H9 (cell line): ENCODE measurements at regions not wholly inside any gene's neighbourhood (a gene's known extent, or its start where the extent isn't known, plus 50 kb on each side); places are given as distances from the start of the nearest gene placed in this dataset.

ENCODE experiments used
- DNase-seq: peaks from one replicate; pipeline ENCODE4 v3.0.0-alpha.2; 2017
- H2AFZ ChIP-seq: one replicate; pipeline ENCODE4 v1.6.1; 2013; ENCODE audit warnings: mild to moderate bottlenecking, low read length, control low read depth, moderate library complexity
- H2AK5ac ChIP-seq: 2 replicates; pipeline ENCODE4 v1.6.1; 2013; ENCODE audit warnings: low read length, control low read depth, mixed read lengths; ENCODE audit not compliant: insufficient read length
- H2BK120ac ChIP-seq: one replicate; pipeline ENCODE4 v1.6.1; 2013; ENCODE audit warnings: low read depth, mild to moderate bottlenecking, low read length, control low read depth, inconsistent platforms; ENCODE audit not compliant: poor library complexity, severe bottlenecking
- H2BK12ac ChIP-seq: 2 replicates; pipeline ENCODE4 v1.6.1; 2013; ENCODE audit warnings: low read length, control low read depth, mixed read lengths, low read depth; ENCODE audit not compliant: insufficient read length
- H2BK15ac ChIP-seq: 2 replicates; pipeline ENCODE4 v1.6.1; 2013; ENCODE audit warnings: low read depth, low read length, control low read depth
- H2BK20ac ChIP-seq: one replicate; pipeline ENCODE4 v1.6.1; 2013; ENCODE audit warnings: low read depth, mild to moderate bottlenecking, low read length, control low read depth, inconsistent platforms; ENCODE audit not compliant: poor library complexity, severe bottlenecking
- H2BK5ac ChIP-seq: 2 replicates; pipeline ENCODE4 v1.6.1; 2013; ENCODE audit warnings: low read length, control low read depth, mixed read lengths; ENCODE audit not compliant: insufficient read length
- H3K14ac ChIP-seq: 2 replicates; pipeline ENCODE4 v1.6.1; 2013; ENCODE audit warnings: low read length, control low read depth; ENCODE audit not compliant: insufficient read depth
- H3K18ac ChIP-seq: 2 replicates; pipeline ENCODE4 v1.6.1; 2013; ENCODE audit warnings: low read depth, mild to moderate bottlenecking, mixed read lengths, low read length, control low read depth; ENCODE audit not compliant: insufficient read length
- H3K23ac ChIP-seq: 2 replicates; pipeline ENCODE4 v1.6.1; 2013; ENCODE audit warnings: low read length, control low read depth, mixed read lengths, low read depth; ENCODE audit not compliant: insufficient read length
- H3K23me2 ChIP-seq: 2 replicates; pipeline ENCODE4 v1.6.1; 2013; ENCODE audit warnings: low read depth, mild to moderate bottlenecking, mixed read lengths, low read length, control low read depth; ENCODE audit not compliant: insufficient read length, poor library complexity, severe bottlenecking
- H3K27ac ChIP-seq: 2 replicates; pipeline ENCODE4 v1.5.1; 2013; ENCODE audit warnings: low read length, control low read depth, mixed read lengths, low read depth; ENCODE audit not compliant: insufficient read length
- H3K27me3 ChIP-seq: 2 replicates; pipeline ENCODE4 v1.6.1; 2013; ENCODE audit warnings: low read length, control low read depth, inconsistent platforms; ENCODE audit not compliant: insufficient read depth
- H3K4ac ChIP-seq: 2 replicates; pipeline ENCODE4 v1.6.1; 2013; ENCODE audit warnings: low read depth, mild to moderate bottlenecking, control low read depth, inconsistent platforms, low read length, moderate library complexity
- H3K4me1 ChIP-seq: 2 replicates; pipeline ENCODE4 v1.6.1; 2013; ENCODE audit warnings: low read length, control low read depth, inconsistent platforms; ENCODE audit not compliant: insufficient read depth
- H3K4me2 ChIP-seq: 2 replicates; pipeline ENCODE4 v1.6.1; 2013; ENCODE audit warnings: low read length, control low read depth, mixed read lengths; ENCODE audit not compliant: insufficient read length, insufficient read depth
- H3K56ac ChIP-seq: 2 replicates; pipeline ENCODE4 v1.6.1; 2013; ENCODE audit warnings: low read depth, mild to moderate bottlenecking, mixed read lengths, low read length, control low read depth; ENCODE audit not compliant: insufficient read length
- H3K79me1 ChIP-seq: 2 replicates; pipeline ENCODE4 v1.6.1; 2013; ENCODE audit warnings: low read depth, mild to moderate bottlenecking, moderate library complexity, low read length, control low read depth, inconsistent platforms; ENCODE audit not compliant: insufficient read depth, poor library complexity, severe bottlenecking
- H3K79me2 ChIP-seq: 2 replicates; pipeline ENCODE4 v1.6.1; 2013; ENCODE audit warnings: low read length, control low read depth, inconsistent platforms; ENCODE audit not compliant: insufficient read depth
- H3K9ac ChIP-seq: 2 replicates; pipeline ENCODE4 v1.6.1; 2013; ENCODE audit warnings: low read length, control low read depth, mixed read lengths; ENCODE audit not compliant: insufficient read length; ENCODE audit errors: extremely low read depth
- H3K9me3 ChIP-seq: one replicate; pipeline ENCODE4 v1.6.1; 2013; ENCODE audit warnings: low read depth, low read length, inconsistent platforms; ENCODE audit not compliant: control insufficient read depth
- H3T11ph ChIP-seq: one replicate; pipeline ENCODE4 v1.6.1; 2013; ENCODE audit warnings: mild to moderate bottlenecking, low read length, control low read depth, inconsistent platforms
- H4K20me1 ChIP-seq: one replicate; pipeline ENCODE4 v1.6.1; 2013; ENCODE audit not compliant: control insufficient read depth, insufficient read length, insufficient read depth
- H4K5ac ChIP-seq: 2 replicates; pipeline ENCODE4 v1.6.1; 2013; ENCODE audit warnings: low read depth, mild to moderate bottlenecking, mixed read lengths, low read length, control low read depth; ENCODE audit not compliant: insufficient read length
- H4K8ac ChIP-seq: replicated peaks from 2 replicates; pipeline ENCODE4 v1.6.1; 2013; ENCODE audit warnings: low read length, control low read depth, mixed read lengths, low read depth; ENCODE audit not compliant: insufficient read length
- H4K91ac ChIP-seq: 2 replicates; pipeline ENCODE4 v1.6.1; 2013; ENCODE audit warnings: low read depth, mild to moderate bottlenecking, moderate library complexity, mixed read lengths, low read length, control low read depth; ENCODE audit not compliant: insufficient read length
- H3K27ac Mint-ChIP-seq, 3 experiments: 2 replicates in 2 of 3; 3 replicates in 1 of 3; pipeline ENCODE4 v1.8.0; 2020 to 2021; ENCODE audit warnings: mixed read lengths in 3 of 3, mild to moderate bottlenecking in 1 of 3, moderate library complexity in 1 of 3
- H3K27me3 Mint-ChIP-seq: 2 replicates; pipeline ENCODE4 v1.8.0; 2021; ENCODE audit warnings: low read depth, mild to moderate bottlenecking, moderate library complexity, mixed read lengths
- H3K36me3 Mint-ChIP-seq, 3 experiments: 2 replicates in 2 of 3; 3 replicates in 1 of 3; pipeline ENCODE4 v1.8.0; 2020 to 2021; ENCODE audit warnings: low read depth in 3 of 3, mixed read lengths in 3 of 3; ENCODE audit not compliant: insufficient read depth in 1 of 3
- H3K4me1 Mint-ChIP-seq, 2 experiments: 2 replicates each; pipeline ENCODE4 v1.8.0; 2020; ENCODE audit warnings: mixed read lengths in 2 of 2
- H3K4me3 Mint-ChIP-seq, 2 experiments: 2 replicates in 1 of 2; 3 replicates in 1 of 2; pipeline ENCODE4 v1.8.0; 2020 to 2021; ENCODE audit warnings: mild to moderate bottlenecking in 2 of 2, mixed read lengths in 2 of 2, moderate library complexity in 1 of 2
- H3K9me3 Mint-ChIP-seq, 2 experiments: 2 replicates in 1 of 2; 3 replicates in 1 of 2; pipeline ENCODE4 v1.8.0; 2020; ENCODE audit warnings: mild to moderate bottlenecking in 2 of 2, mixed read lengths in 2 of 2, moderate library complexity in 1 of 2
- CTCF ChIP-seq: fragments of 200-600 bp; sonication (generic); conservative IDR thresholded peaks from 3 replicates; pipeline ENCODE4 v1.8.0; 2021; ENCODE audit warnings: antibody characterized with exemption, mild to moderate bottlenecking
- WGBS: extraction: QIAGEN DNeasy Blood & Tissue Kit; methylation state at CpG from one replicate; pipeline ENCODE4 v1.1.7; 2013; ENCODE audit warnings: missing lambda C conversion rate, low lambda C conversion rate, mixed read lengths; ENCODE audit not compliant: insufficient read length; ENCODE audit errors: extremely low coverage; 5-methylcytosine and 5-hydroxymethylcytosine counted together

GRCh38 chr2:125318740-125319139, 1293.7 kb downstream of the CNTNAP5 start:
- Histone ChIP-seq H3K4ac (no peak overlapping the region), H2AFZ (no peak overlapping the region), H4K20me1 (no peaks in the 10 kb centered on the region), H3K4me1 (no peaks in the 10 kb centered on the region), H3K18ac (no peak overlapping the region), H4K8ac (no peak overlapping the region), H3K79me2 (no peaks in the 10 kb centered on the region), H3K9me3 (no peaks in the 10 kb centered on the region), H2AK5ac (no peak overlapping the region), H3T11ph (no peak overlapping the region), H3K23ac (no peak overlapping the region), H2BK15ac (no peak overlapping the region), H4K5ac (no peak overlapping the region), H3K79me1 (no peaks in the 10 kb centered on the region), H3K27ac (no peak overlapping the region), H3K4me2 (no peak overlapping the region), H4K91ac (no peak overlapping the region), H3K56ac (no peak overlapping the region), H2BK20ac (no peak overlapping the region), H3K9ac (no peak overlapping the region), H3K23me2 (no peaks in the 10 kb centered on the region), H3K27me3 (no peaks in the 10 kb centered on the region), H3K14ac (no peak overlapping the region), H2BK120ac (no peak overlapping the region), H2BK12ac (no peak overlapping the region), H2BK5ac (no peak overlapping the region)
- WGBS: no CpG with 5 or more reads among the region's 2 CpGs
- peaks cover 0 to 5% (median 0%) of the 10 kb centered on the region in 3 experiments; a peak in 2 of 7 replicates for H3K36me3 Mint-ChIP-seq
- no peak for DNase-seq
- peaks cover 0 to under 1% of the 10 kb centered on the region in 2 experiments; a peak in 1 of 4 replicates for H3K4me1 Mint-ChIP-seq
- TF ChIP-seq CTCF: no peak
- H3K9me3 Mint-ChIP-seq: peaks cover 0 to 4% of the 10 kb centered on the region in 2 experiments; a peak in 2 of 5 replicates
- no peaks in the 10 kb centered on the region for H3K27me3 Mint-ChIP-seq
- no peak overlapping the region for H3K27ac Mint-ChIP-seq
- H3K4me3 Mint-ChIP-seq: no peak overlapping the region
